ENCODE measurements at regions not wholly inside any gene's neighbourhood (a gene's known extent, or its start where the extent isn't known, plus 50 kb on each side); places are given as distances from the start of the nearest gene placed in this dataset.

DNA sequence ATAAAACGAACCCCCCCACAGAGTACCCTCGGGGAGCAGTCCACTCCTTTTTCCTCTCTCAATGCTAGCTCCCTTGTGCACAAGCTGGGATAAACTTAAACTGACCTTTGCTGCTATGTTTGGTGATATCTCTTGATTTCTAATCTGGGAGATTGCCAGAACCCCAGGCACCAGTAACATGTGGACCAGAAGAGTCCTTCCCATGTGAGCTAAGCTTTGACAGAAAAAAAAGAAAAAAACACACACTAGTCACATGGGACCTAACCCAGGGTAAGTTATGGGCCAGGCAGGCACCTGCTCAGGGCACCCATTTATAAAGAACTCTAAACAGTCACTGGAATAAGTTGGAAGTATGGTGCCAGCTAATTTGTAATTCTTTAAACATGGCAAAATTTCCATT is 242.6 kb downstream of the EN1 start:
- TF ChIP-seq FOXA2 (IDR thresholded peaks at IDR 0.05) (no peak), CTCF (IDR thresholded peaks at IDR 0.05; ENCODE audit: low read depth, low read length, missing input control) (no peak), HNF4A (conservative IDR thresholded peaks at IDR 0.05) (no peak), FOXA1 (IDR thresholded peaks at IDR 0.05) (no peak), HNF4G (IDR thresholded peaks at IDR 0.05) (no peak), EGR1 (IDR thresholded peaks at IDR 0.05; ENCODE audit: low read depth in 2 of 2) (no peak), REST (IDR thresholded peaks at IDR 0.05) (no peak), RAD21 (IDR thresholded peaks at IDR 0.05) (no peak), JUND (IDR thresholded peaks at IDR 0.05) (no peak), NR2F2 (IDR thresholded peaks at IDR 0.05) (no peak), TAF1 (conservative IDR thresholded peaks at IDR 0.05) (no peak), YY1 (IDR thresholded peaks at IDR 0.05) (no peak)
- TF ChIP-seq, protein P1, sequence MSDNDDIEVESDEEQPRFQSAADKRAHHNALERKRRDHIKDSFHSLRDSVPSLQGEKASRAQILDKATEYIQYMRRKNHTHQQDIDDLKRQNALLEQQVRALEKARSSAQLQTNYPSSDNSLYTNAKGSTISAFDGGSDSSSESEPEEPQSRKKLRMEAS (IDR thresholded peaks at IDR 0.05) = no peak
- H3K9me3 ChIP-seq (ENCODE audit: control insufficient read depth in 4 of 4, low read length in 3 of 4) = no peaks in the 10 kb centered on the region
- peaks cover 0 to 2% (median 0%) of the 10 kb centered on the region in 4 donors for H3K27me3 ChIP-seq (ENCODE audit: control insufficient read depth in 4 of 4, insufficient read depth in 4 of 4, low read length in 3 of 4)
- WGBS = 21% methylated on average over 2 of the region's 2 CpGs
- no peak overlapping the region for H3K27ac ChIP-seq (ENCODE audit: low read depth in 1 of 2, low read length in 2 of 2)
- H3K36me3 ChIP-seq (ENCODE audit: control insufficient read depth in 4 of 4, insufficient read depth in 3 of 4, low read depth in 1 of 4, low read length in 3 of 4) = no peaks in the 10 kb centered on the region
- no peak for DNase-seq (ENCODE audit: low spot score)
- H3K4me1 ChIP-seq (ENCODE audit: control insufficient read depth in 4 of 4, insufficient read depth in 4 of 4, low read length in 3 of 4) = no peaks in the 10 kb centered on the region
- H3K9ac ChIP-seq (ENCODE audit: low read depth in 1 of 2, low read length in 2 of 2) = no peak overlapping the region
- no peak overlapping the region for H3K4me3 ChIP-seq (ENCODE audit: low read depth in 1 of 3, low read length in 3 of 3)

DNA sequence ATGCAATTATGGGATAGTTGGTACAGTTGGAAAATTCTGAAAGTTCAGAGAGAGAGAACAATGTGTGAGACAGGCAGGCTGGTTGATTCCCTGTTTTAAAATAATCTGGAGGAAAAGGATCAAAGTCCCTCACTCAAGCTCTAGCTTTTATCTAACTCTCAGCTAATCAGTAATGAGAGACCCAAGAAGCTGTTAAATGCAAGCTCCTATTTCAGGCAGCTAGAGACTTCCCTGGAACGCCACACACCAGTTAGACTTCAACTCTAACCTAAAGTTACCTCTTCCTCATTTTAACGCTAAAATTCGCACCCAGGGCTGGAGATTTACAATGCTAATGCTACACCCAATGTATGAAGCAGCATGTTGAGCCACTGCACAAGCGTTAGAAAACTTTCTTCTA is 243.1 kb downstream of the EN1 start:
- no peaks in the 10 kb centered on the region for H3K36me3 ChIP-seq (ENCODE audit: control insufficient read depth in 4 of 4, insufficient read depth in 3 of 4, low read depth in 1 of 4, low read length in 3 of 4)
- H3K27me3 ChIP-seq (ENCODE audit: control insufficient read depth in 4 of 4, insufficient read depth in 4 of 4, low read length in 3 of 4) = peaks cover 0 to 2% (median 0%) of the 10 kb centered on the region in 4 donors
- H3K27ac ChIP-seq (ENCODE audit: low read depth in 1 of 2, low read length in 2 of 2) = no peak overlapping the region
- H3K9ac ChIP-seq (ENCODE audit: low read depth in 1 of 2, low read length in 2 of 2) = no peak overlapping the region
- no peaks in the 10 kb centered on the region for H3K4me1 ChIP-seq (ENCODE audit: control insufficient read depth in 4 of 4, insufficient read depth in 4 of 4, low read length in 3 of 4)
- DNase-seq (ENCODE audit: low spot score) = no peak
- WGBS = 24% methylated on average over 4 of the region's 4 CpGs
- H3K4me3 ChIP-seq (ENCODE audit: low read depth in 1 of 3, low read length in 3 of 3) = no peak overlapping the region
- H3K9me3 ChIP-seq (ENCODE audit: control insufficient read depth in 4 of 4, low read length in 3 of 4) = no peaks in the 10 kb centered on the region
- TF ChIP-seq RAD21 (IDR thresholded peaks at IDR 0.05) (no peak), JUND (IDR thresholded peaks at IDR 0.05) (no peak), SP1 (IDR thresholded peaks at IDR 0.05) (no peak), CTCF (IDR thresholded peaks at IDR 0.05; ENCODE audit: low read depth, low read length, missing input control) (no peak), HNF4G (IDR thresholded peaks at IDR 0.05) (no peak), FOXA2 (IDR thresholded peaks at IDR 0.05) (no peak), NR2F2 (IDR thresholded peaks at IDR 0.05) (no peak), YY1 (IDR thresholded peaks at IDR 0.05) (no peak), TAF1 (conservative IDR thresholded peaks at IDR 0.05) (no peak), RXRA (IDR thresholded peaks at IDR 0.05) (no peak), GABPA (IDR thresholded peaks at IDR 0.05 in 1 of 2, conservative IDR thresholded peaks at IDR 0.05 in 1 of 2) (no peak), FOXA1 (IDR thresholded peaks at IDR 0.05) (no peak), EGR1 (IDR thresholded peaks at IDR 0.05; ENCODE audit: low read depth in 2 of 2) (no peak), REST (IDR thresholded peaks at IDR 0.05) (no peak)
- TF ChIP-seq, protein P1 (IDR thresholded peaks at IDR 0.05) = no peak
- TF ChIP-seq, protein P2, sequence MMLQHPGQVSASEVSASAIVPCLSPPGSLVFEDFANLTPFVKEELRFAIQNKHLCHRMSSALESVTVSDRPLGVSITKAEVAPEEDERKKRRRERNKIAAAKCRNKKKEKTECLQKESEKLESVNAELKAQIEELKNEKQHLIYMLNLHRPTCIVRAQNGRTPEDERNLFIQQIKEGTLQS (IDR thresholded peaks at IDR 0.05) = no peak

Data from liver (tissue), 8 donors.